MCF 10A (cell line): ENCODE measurements at regions not wholly inside any gene's neighbourhood (a gene's known extent, or its start where the extent isn't known, plus 50 kb on each side); places are given as distances from the start of the nearest gene placed in this dataset.

Experiments used
- BruUV-seq: library from RNA; stranded (reverse); fragments of 400-500 nt; replicated peaks from 2 replicates; lab custom pipeline; 2021; lab: Mats Ljungman, UMichigan
- CTCF ChIA-PET: fragments of 300-600 bp; sonication (Branson Sonifier 250); formaldehyde crosslinking; extraction: SDS; loops from one replicate; lab custom pipeline; 2021; ENCODE audit warnings: antibody characterized with exemption, inconsistent platforms; lab: Yijun Ruan, JAX
- POLR2A ChIA-PET: fragments of 300-600, 350-650 bp; sonication (Branson Sonifier 250); formaldehyde crosslinking; extraction: SDS; loops from one replicate; lab custom pipeline; 2020; ENCODE audit warnings: antibody characterized with exemption, inconsistent platforms; lab: Yijun Ruan, JAX
- DNase-seq: peaks from one replicate; pipeline ENCODE4 v3.0.0-alpha.2; 2018; ENCODE audit not compliant: unreplicated experiment
- H3K27ac Mint-ChIP-seq: one replicate; pipeline ENCODE4 v1.8.0; 2022; ENCODE audit warnings: mild to moderate bottlenecking, low read depth, mixed read lengths; ENCODE audit not compliant: unreplicated experiment
- H3K27me3 Mint-ChIP-seq: one replicate; pipeline ENCODE4 v1.8.0; 2022; ENCODE audit warnings: mixed read lengths; ENCODE audit not compliant: insufficient read depth, unreplicated experiment
- H3K36me3 Mint-ChIP-seq: one replicate; pipeline ENCODE4 v1.8.0; 2022; ENCODE audit warnings: mild to moderate bottlenecking, moderate library complexity, mixed read lengths; ENCODE audit not compliant: insufficient read depth, unreplicated experiment
- H3K4me1 Mint-ChIP-seq: one replicate; pipeline ENCODE4 v1.8.0; 2022; ENCODE audit warnings: mixed read lengths; ENCODE audit not compliant: insufficient read depth, unreplicated experiment
- H3K4me3 Mint-ChIP-seq: one replicate; pipeline ENCODE4 v1.8.0; 2022; ENCODE audit warnings: mild to moderate bottlenecking, moderate library complexity, mixed read lengths; ENCODE audit not compliant: unreplicated experiment
- H3K9me3 Mint-ChIP-seq: one replicate; pipeline ENCODE4 v1.8.0; 2022; ENCODE audit warnings: mixed read lengths; ENCODE audit not compliant: unreplicated experiment
- CTCF ChIP-seq: fragments of 200-600 bp; IDR thresholded peaks from one replicate; pipeline ENCODE4 v1.8.0; 2022; ENCODE audit warnings: antibody characterized with exemption, mild to moderate bottlenecking; ENCODE audit not compliant: unreplicated experiment
- intact Hi-C: fragments of 100-400 bp; cut with micrococcal nuclease; formaldehyde crosslinking; loops from 2 replicates; pipeline ENCODE4 v1.14.1; 2022

- CTCF ChIA-PET: interaction anchor here (0.6 to 0.7 kb wide), 3 partner anchors 69 to 928 kb away, joined by 3 read pairs; no protein-coding TSS in a partner anchor
- intact Hi-C loops: no loop called here
Measured at GRCh38 chr5:112087222-112087621, 330.2 kb upstream of the NREP start.

GRCh38 chr5:112086740-112087139 lies 329.7 kb upstream of the NREP start:
- Mint-ChIP-seq H3K9me3 (no peaks in the 10 kb centered on the region), H3K27me3 (no peaks in the 10 kb centered on the region), H3K27ac (no peak overlapping the region), H3K4me3 (no peak overlapping the region), H3K36me3 (no peaks in the 10 kb centered on the region), H3K4me1 (no peaks in the 10 kb centered on the region)
- ChIA-PET POLR2A (interaction anchor here (0.8 kb wide), 1 partner anchor 9 kb away, joined by 3 read pairs; no protein-coding TSS in a partner anchor), CTCF (interaction anchor here (0.6 to 0.7 kb wide), 2 partner anchors 740 to 927 kb away, joined by 3 read pairs; no protein-coding TSS in a partner anchor)
- no peak for DNase-seq
- no TSS peak for BruUV-seq
- TF ChIP-seq CTCF: no peak
- intact Hi-C loops: no loop called here

More at GRCh38 chr5:112087222-112087621, 330.2 kb upstream of the NREP start:
- Mint-ChIP-seq H3K27me3 (no peaks in the 10 kb centered on the region), H3K4me3 (no peak overlapping the region), H3K27ac (no peak overlapping the region), H3K36me3 (no peaks in the 10 kb centered on the region), H3K9me3 (no peaks in the 10 kb centered on the region), H3K4me1 (no peaks in the 10 kb centered on the region)
- BruUV-seq: no TSS peak
- POLR2A ChIA-PET: interaction anchor here (0.8 kb wide), 1 partner anchor 10 kb away, joined by 3 read pairs; no protein-coding TSS in a partner anchor
- no peak for TF ChIP-seq CTCF
- DNase-seq: no peak

- no TSS peak for BruUV-seq
Measured at GRCh38 chr5:112084149-112084548, 327.2 kb upstream of the NREP start.

GRCh38 chr5:112083623-112084022 lies 326.6 kb upstream of the NREP start:
- TF ChIP-seq CTCF: no peak
- Mint-ChIP-seq H3K27ac (no peak overlapping the region), H3K9me3 (no peaks in the 10 kb centered on the region), H3K4me1 (no peaks in the 10 kb centered on the region), H3K27me3 (no peaks in the 10 kb centered on the region), H3K36me3 (no peaks in the 10 kb centered on the region), H3K4me3 (no peak overlapping the region)
- CTCF ChIA-PET: interaction anchor here (0.6 kb wide), 1 partner anchor 245 kb away, joined by 3 read pairs; no protein-coding TSS in a partner anchor
- no peak for DNase-seq
- intact Hi-C loops: no loop called here
- POLR2A ChIA-PET: no interaction called here
- no TSS peak for BruUV-seq

More at GRCh38 chr5:112084149-112084548, 327.2 kb upstream of the NREP start:
- Mint-ChIP-seq H3K27me3 (no peaks in the 10 kb centered on the region), H3K4me3 (no peak overlapping the region), H3K9me3 (no peaks in the 10 kb centered on the region), H3K4me1 (no peaks in the 10 kb centered on the region), H3K27ac (no peak overlapping the region), H3K36me3 (no peaks in the 10 kb centered on the region)
- DNase-seq: no peak
- ChIA-PET POLR2A (no interaction called here), CTCF (no interaction called here)
- TF ChIP-seq CTCF: no peak
- intact Hi-C loops: no loop called here
